Heart right ventricle (tissue), 16 donors: ENCODE measurements at regions not wholly inside any gene's neighbourhood (a gene's known extent, or its start where the extent isn't known, plus 50 kb on each side); places are given as distances from the start of the nearest gene placed in this dataset.

Experiments
- ATAC-seq, 8 donors: fragments of 200-7000 bp; cut with Tn5 transposase; one replicate each; pipeline ENCODE4 v1.9.1; 2020; ENCODE audit warnings: mild to moderate bottlenecking in 8 of 8, moderate library complexity in 8 of 8, moderate number of reproducible peaks in 1 of 8
- DNase-seq, 2 donors: peaks; one replicate each; pipeline ENCODE4 v3.0.0-alpha.2; 2020
- H3K27ac ChIP-seq, 10 donors: fragments of 200-600 bp; sonication (generic) in 2 of 10; one replicate each; pipeline versions ENCODE4 v1.5.0 to v1.8.0; 2020 to 2022; ENCODE audit warnings: mild to moderate bottlenecking in 3 of 10
- H3K27me3 ChIP-seq, 7 donors: fragments of 200-600 bp; one replicate each; pipeline ENCODE4 v1.8.0; 2021 to 2022; ENCODE audit warnings: mild to moderate bottlenecking in 2 of 7
- H3K36me3 ChIP-seq, 9 donors: fragments of 200-600 bp; sonication (generic) in 1 of 9; one replicate each; pipeline versions ENCODE4 v1.5.0 to v1.8.0; 2020 to 2022; ENCODE audit warnings: mild to moderate bottlenecking in 2 of 9
- H3K4me1 ChIP-seq, 9 donors: fragments of 200-600 bp; sonication (generic) in 1 of 9; one replicate each; pipeline versions ENCODE4 v1.5.0 to v1.8.0; 2020 to 2022; ENCODE audit warnings: mild to moderate bottlenecking in 4 of 9
- H3K4me3 ChIP-seq, 10 donors: fragments of 200-600 bp; sonication (generic) in 2 of 10; one replicate each; pipeline versions ENCODE4 v1.5.0 to v1.8.0; 2020 to 2022; ENCODE audit warnings: mild to moderate bottlenecking in 7 of 10, moderate library complexity in 2 of 10
- H3K9me3 ChIP-seq, 11 donors: fragments of 200-600 bp in 10 of 11; sonication (generic) in 2 of 11; one replicate each; pipeline versions ENCODE4 v1.5.0 to v1.8.0; 2013 to 2022; ENCODE audit warnings: mild to moderate bottlenecking in 2 of 11, control low read depth in 1 of 11, moderate library complexity in 1 of 11
- WGBS, 2 donors: extraction: QIAGEN DNeasy Blood & Tissue Kit; methylation state at CpG; one replicate each; pipeline ENCODE4 v1.1.7; 2013; ENCODE audit warnings: inconsistent platforms in 1 of 2; 5-methylcytosine and 5-hydroxymethylcytosine counted together
- intact Hi-C, 10 donors: fragments of 100-400 bp; cut with DNase I; formaldehyde crosslinking; loops; one replicate each; pipeline versions ENCODE4 v1.11.1 to v1.14.2; 2022
- TF ChIP-seq, protein P1 (sequence below), 9 donors: fragments of 200-600 bp; sonication (generic) in 2 of 9; IDR thresholded peaks; one replicate each; pipeline versions ENCODE4 v1.5.0 to v1.8.0; 2021 to 2022; ENCODE audit warnings: antibody characterized with exemption in 9 of 9, mild to moderate bottlenecking in 5 of 9, moderate library complexity in 1 of 9
- donor health status: Arrhythmogenic right ventricular cardiomyopathy.
- donor health status: ischemic (EF 13 %, LVEDD 7.1; RV severe dilation, severe dysfunction).
- donor health status: healthy with polysubstance abuse.
- donor health status: DM: no; HTN: yes; CAD: no.
- donor health status: DM: no; HTN: no; CAD: no.
- donor health status: ischemic (EF 25% LVEDD 6.9; RV normal size, moderate dysfunction).
- donor health status: ischemic (EF 25% LVEDD 5.7; RV mildly dilated, moderate dysfunction).
- donor health status: healthy.
- donor health status: DM: yes; HTN: yes; CAD: no.
- donor health status: Ischemic cardiomyopathy.
- donor health status: ischemic (EF 35%, LVEDD 5.7; RV mildly dilated, moderate dysfunction).
- donor health status: nonischemic (EF 11% LVEDD 7.7; RV severe dilation, severe dysfunction).
- donor health status: DM: yes; HTN: yes; CAD: no.
- donor health status: PGD.
- donor health status: ischemic (EF 29% LVEDD 5.4; RV normal size, mild dysfunction).
- donor health status: nonischemic (EF 23%, LVEDD 6.1; RV moderate dilation, normal function).

DNA sequence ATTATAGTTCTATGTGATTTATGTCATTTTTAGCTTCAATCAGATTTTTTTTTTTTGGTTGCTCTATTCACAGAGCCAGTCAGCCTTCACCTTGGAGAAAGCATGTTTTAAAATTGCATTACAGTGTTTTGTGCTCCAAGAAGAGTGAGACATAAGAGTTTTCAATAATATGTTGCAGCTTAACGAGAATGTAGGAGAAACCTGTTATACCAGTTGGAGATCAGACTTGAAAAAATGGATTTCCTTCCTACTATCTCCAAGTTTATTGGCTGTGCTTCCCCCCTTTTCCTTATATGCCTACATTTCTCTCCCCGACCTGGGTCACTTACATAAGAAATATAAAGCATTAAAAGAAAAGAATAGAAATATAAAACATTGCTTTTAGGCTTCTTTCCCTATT lies 123.9 kb upstream of the ARGLU1 start:
- no peaks in the 10 kb centered on the region for H3K36me3 ChIP-seq
- TF ChIP-seq, protein P1, sequence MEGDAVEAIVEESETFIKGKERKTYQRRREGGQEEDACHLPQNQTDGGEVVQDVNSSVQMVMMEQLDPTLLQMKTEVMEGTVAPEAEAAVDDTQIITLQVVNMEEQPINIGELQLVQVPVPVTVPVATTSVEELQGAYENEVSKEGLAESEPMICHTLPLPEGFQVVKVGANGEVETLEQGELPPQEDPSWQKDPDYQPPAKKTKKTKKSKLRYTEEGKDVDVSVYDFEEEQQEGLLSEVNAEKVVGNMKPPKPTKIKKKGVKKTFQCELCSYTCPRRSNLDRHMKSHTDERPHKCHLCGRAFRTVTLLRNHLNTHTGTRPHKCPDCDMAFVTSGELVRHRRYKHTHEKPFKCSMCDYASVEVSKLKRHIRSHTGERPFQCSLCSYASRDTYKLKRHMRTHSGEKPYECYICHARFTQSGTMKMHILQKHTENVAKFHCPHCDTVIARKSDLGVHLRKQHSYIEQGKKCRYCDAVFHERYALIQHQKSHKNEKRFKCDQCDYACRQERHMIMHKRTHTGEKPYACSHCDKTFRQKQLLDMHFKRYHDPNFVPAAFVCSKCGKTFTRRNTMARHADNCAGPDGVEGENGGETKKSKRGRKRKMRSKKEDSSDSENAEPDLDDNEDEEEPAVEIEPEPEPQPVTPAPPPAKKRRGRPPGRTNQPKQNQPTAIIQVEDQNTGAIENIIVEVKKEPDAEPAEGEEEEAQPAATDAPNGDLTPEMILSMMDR (IDR thresholded peaks at IDR 0.05), result no peak
- H3K9me3 ChIP-seq, result peaks cover 0 to 5% (median 0%) of the 10 kb centered on the region in 11 donors
- H3K27me3 ChIP-seq, result no peaks in the 10 kb centered on the region
- intact Hi-C loops, result loop anchor here in 2 of 10 donors (10.0 kb wide), 3 partner anchors 127 to 443 kb away; partner anchors contain the start of gene ARGLU1 (in 1 of the 2)
- WGBS, 2 donors, result 59 to 61% methylated on average over 2 of the region's 2 CpGs
- no peak overlapping the region for H3K4me3 ChIP-seq
- DNase-seq, result no peak
- H3K27ac ChIP-seq, result no peak overlapping the region
- no peak for ATAC-seq
- peaks cover 0 to 27% (median 10%) of the 10 kb centered on the region in 9 donors for H3K4me1 ChIP-seq

DNA sequence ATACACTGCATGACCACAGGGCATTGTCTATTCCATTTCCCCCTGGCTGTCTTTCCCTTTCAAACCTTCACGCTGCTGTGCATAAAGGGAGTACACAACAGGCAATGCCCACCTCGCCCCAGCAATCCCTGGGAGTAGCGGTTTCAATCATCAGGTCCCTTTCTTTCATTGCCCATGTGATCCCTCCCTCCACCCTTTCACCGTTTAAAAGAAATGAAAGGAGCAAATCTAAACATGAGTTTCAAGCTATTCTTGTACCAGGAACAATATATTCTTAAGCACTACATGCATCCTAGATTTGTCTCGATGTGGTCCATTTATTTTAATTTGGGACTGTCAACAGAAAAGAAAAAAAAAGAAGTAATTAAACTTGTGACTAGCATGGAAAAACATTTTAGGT lies 123.4 kb upstream of the ARGLU1 start:
- intact Hi-C loops, result loop anchor here in 2 of 10 donors (10.0 kb wide), 3 partner anchors 127 to 443 kb away; partner anchors contain the start of gene ARGLU1 (in 1 of the 2)
- Histone ChIP-seq H3K27ac (peak overlapping the region in 7 of 10 donors; percentile 8 to 74 (median 50)), H3K9me3 (peaks cover 0 to 5% (median 0%) of the 10 kb centered on the region in 11 donors), H3K27me3 (no peaks in the 10 kb centered on the region), H3K36me3 (no peaks in the 10 kb centered on the region), H3K4me1 (peaks cover 0 to 24% (median 7%) of the 10 kb centered on the region in 9 donors), H3K4me3 (no peak overlapping the region)
- TF ChIP-seq, protein P1 (IDR thresholded peaks at IDR 0.05), result no peak
- DNase-seq (no peak), ATAC-seq (peak in 1 of 8 donors; percentile 14)
- 60 to 72% methylated on average over 5 of the region's 5 CpGs for WGBS, 2 donors

DNA sequence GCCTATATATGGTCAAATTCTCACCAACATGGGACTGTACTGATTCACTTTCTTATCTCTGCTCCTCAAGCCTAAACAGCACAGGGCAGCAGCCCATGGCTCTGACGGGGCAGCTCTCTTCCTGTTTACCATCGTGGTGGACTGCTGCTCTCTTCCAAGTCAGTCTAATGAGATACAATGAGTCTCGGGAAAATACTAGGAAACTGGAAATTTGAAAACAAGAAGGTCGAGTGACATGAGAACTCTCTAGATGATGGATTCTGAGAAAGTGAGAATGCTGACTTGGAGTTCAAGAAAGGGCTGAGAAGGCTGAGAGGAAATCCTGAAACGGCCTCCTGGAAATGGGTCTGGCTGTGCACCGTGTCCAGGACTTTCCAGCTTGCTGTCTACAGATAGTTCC lies 122.8 kb upstream of the ARGLU1 start:
- H3K36me3 ChIP-seq, result no peaks in the 10 kb centered on the region
- ATAC-seq (peak; percentile 34 to 84 (median 73)), DNase-seq (peak in 1 of 2 donors; percentile 14)
- no peak overlapping the region for H3K4me3 ChIP-seq
- H3K27ac ChIP-seq, result peak overlapping the region in 9 of 10 donors; percentile 8 to 74 (median 42)
- no peaks in the 10 kb centered on the region for H3K27me3 ChIP-seq
- 33 to 42% methylated on average over 6 of the region's 6 CpGs for whole genome bisulfite sequencing, 2 donors
- intact Hi-C loops, result loop anchor here in 2 of 10 donors (10.0 kb wide), 3 partner anchors 126 to 444 kb away; partner anchors contain the start of gene ARGLU1 (in 1 of the 2)
- TF ChIP-seq, protein P1 (IDR thresholded peaks at IDR 0.05), result no peak
- peaks cover 0 to 24% (median 1%) of the 10 kb centered on the region in 9 donors for H3K4me1 ChIP-seq
- H3K9me3 ChIP-seq, result peaks cover 0 to 5% (median 0%) of the 10 kb centered on the region in 11 donors

DNA sequence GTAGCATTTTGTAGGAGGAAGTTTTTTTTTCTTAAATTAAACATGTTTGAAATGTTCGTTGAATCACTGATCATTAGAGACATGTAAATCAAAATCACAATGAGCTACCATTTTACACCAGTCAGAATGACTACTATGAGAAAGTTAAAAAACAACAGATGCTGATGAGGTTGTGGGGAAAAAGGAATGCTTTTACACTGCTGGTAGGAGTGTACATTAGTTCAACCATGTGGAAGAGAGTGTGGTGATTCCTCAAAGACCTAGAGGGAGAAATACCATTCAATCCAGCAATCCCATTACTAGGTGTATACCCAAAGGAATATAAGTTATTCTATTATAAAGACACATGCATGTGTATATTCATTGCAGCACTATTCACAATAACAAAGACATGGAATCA lies 122.0 kb upstream of the ARGLU1 start:
- intact Hi-C loops, result loop anchor here in 6 of 10 donors (5.0 to 10.0 kb wide), 7 partner anchors 125 to 445 kb away; partner anchors contain the start of gene ARGLU1 (in 2 of the 6)
- ATAC-seq, result no peak
- no peaks in the 10 kb centered on the region for H3K36me3 ChIP-seq
- H3K4me1 ChIP-seq, result peaks cover 0 to 31% (median 0%) of the 10 kb centered on the region in 9 donors
- WGBS, 2 donors, result 46 to 94% methylated on average over 1 of the region's 1 CpG
- TF ChIP-seq, protein P1 (IDR thresholded peaks at IDR 0.05), result no peak
- H3K27ac ChIP-seq, result peak overlapping the region in 1 of 10 donors; percentile 58
- H3K9me3 ChIP-seq, result peaks cover 0 to 5% (median 0%) of the 10 kb centered on the region in 11 donors
- DNase-seq, result no peak
- no peak overlapping the region for H3K4me3 ChIP-seq
- no peaks in the 10 kb centered on the region for H3K27me3 ChIP-seq
